AG09309 (cell line): ENCODE measurements at regions not wholly inside any gene's neighbourhood (a gene's known extent, or its start where the extent isn't known, plus 50 kb on each side); places are given as distances from the start of the nearest gene placed in this dataset.

Experiments
- DNase-seq: peaks from one replicate; pipeline ENCODE4 v3.0.0-alpha.2; 2010; ENCODE audit warnings: low read depth
- H3K4me3 ChIP-seq: 2 replicates; pipeline ENCODE4 v1.5.1; 2011; ENCODE audit warnings: mild to moderate bottlenecking, low read depth, low read length, moderate library complexity; ENCODE audit not compliant: control insufficient read depth
- CTCF ChIP-seq: IDR thresholded peaks from 2 replicates; pipeline ENCODE4 v1.5.1; 2011; ENCODE audit warnings: mild to moderate bottlenecking, low read depth, low read length, inconsistent platforms; ENCODE audit not compliant: insufficient read depth, control insufficient read depth; ENCODE audit errors: missing control alignments

DNA sequence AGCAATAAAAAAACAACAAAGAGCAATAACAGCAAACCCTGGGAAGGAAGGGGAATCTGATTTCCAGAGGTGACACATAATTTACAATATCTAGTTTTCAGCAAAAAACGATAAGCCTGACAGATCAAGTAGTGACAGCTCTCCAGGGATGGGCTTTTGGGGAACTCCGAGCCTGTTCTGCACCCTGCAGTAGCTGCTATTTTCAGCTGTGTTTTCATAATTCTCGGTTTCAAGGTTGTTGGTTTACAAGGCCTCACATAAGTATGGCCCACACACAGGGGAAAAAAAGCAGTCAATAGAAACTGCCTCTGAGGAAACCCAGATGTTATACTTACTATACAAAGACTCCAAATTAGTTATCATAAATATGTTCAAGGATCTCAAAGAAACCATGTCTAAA is 67.7 kb upstream of the CTLA4 start:
- no peak for TF ChIP-seq CTCF
- no peak for DNase-seq
- no peak overlapping the region for H3K4me3 ChIP-seq

DNA sequence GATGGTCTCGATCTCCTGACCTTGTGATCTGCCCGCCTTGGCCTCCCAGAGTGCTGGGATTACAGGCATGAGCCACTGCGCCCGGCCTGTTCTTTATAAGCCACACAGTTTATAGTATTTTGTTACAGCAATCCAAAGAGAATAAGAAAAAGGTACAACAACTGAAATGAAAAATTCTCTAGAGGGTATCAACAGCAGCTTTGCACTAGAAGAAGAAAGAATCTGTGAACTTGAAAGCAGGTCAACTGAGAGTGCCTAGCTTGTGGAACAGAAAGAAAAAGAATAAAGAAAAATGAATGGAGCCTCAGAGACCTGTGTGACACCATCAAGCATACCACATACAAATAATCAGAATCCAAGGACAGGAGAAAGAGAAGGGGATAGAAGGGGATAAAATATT is 66.8 kb upstream of the CTLA4 start:
- no peak for DNase-seq
- TF ChIP-seq CTCF, result no peak
- no peak overlapping the region for H3K4me3 ChIP-seq

GRCh38 chr2:203802342-203803052 is 65.1 kb upstream of the CTLA4 start:
- peak; percentile 95 for DNase-seq
- TF ChIP-seq CTCF, result no peak
- H3K4me3 ChIP-seq, result no peak overlapping the region

DNA sequence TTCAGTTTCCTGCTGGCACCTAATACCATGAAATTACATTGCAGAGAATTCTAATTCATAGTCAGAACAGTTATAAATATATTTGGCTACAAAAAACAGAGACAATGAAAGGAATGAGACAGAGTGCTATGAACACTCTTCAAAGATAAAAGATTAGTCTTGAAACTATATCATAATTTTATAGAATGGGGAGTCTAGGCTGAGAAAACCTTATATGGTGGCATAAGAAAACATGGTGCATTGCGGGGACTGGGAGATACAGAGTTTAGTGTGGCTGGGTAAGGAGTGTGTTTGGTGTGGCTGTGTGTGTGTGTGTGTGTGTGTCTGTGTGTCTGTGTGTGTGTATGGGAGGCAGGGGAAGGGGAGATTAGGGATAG is 64.5 kb upstream of the CTLA4 start:
- no peak for TF ChIP-seq CTCF
- DNase-seq, result no peak
- H3K4me3 ChIP-seq, result no peak overlapping the region

DNA sequence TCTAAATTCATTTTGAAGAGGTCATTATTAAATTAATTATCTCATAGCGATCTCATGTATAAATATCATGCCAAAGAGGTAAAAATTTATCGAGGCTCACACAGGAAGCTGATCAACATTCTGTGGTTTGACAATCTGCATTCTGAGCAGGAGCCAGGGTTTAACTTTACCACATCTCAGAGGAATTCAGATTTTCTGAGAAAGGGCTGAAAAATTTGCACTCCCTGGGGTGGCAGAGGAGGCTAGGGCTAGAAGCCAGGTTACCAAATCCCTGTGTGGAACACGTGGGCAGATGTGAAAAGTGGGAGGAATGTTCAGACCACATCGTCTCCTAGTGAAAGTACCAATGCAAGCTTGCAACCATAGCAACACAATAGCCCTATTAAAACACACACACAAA is 63.5 kb upstream of the CTLA4 start:
- DNase-seq, result peak; percentile 98
- H3K4me3 ChIP-seq, result no peak overlapping the region
- no peak for TF ChIP-seq CTCF

GRCh38 chr2:203804764-203805485 is 62.6 kb upstream of the CTLA4 start:
- TF ChIP-seq CTCF, result no peak
- no peak for DNase-seq
- no peak overlapping the region for H3K4me3 ChIP-seq
